GM23338 (cell line): ENCODE measurements at regions not wholly inside any gene's neighbourhood (a gene's known extent, or its start where the extent isn't known, plus 50 kb on each side); places are given as distances from the start of the nearest gene placed in this dataset.

ENCODE experiments used
- ATAC-seq: fragments of 200-7000 bp; cut with Tn5 transposase; 3 replicates; pipeline ENCODE4 v1.9.1; 2020
- DNase-seq: peaks from one replicate; pipeline ENCODE4 v3.0.0-alpha.2; 2015; ENCODE audit warnings: low spot score
- H2AFZ ChIP-seq: fragments of 200-600 bp; sonication (generic); 2 replicates; pipeline ENCODE4 v1.8.0; 2016; ENCODE audit warnings: antibody characterized with exemption, mild to moderate bottlenecking, moderate library complexity
- H3F3A ChIP-seq: fragments of 200-600 bp; sonication (generic); replicated peaks from 2 replicates; pipeline ENCODE4 v1.8.0; 2017; ENCODE audit warnings: antibody characterized with exemption, mixed run types, low read depth
- H3K27ac ChIP-seq: fragments of 200-600 bp; sonication (generic); 2 replicates; pipeline ENCODE4 v1.6.1; 2016; ENCODE audit warnings: low read depth
- H3K27me3 ChIP-seq: fragments of 200-600 bp; sonication (generic); 2 replicates; pipeline ENCODE4 v1.8.0; 2016; ENCODE audit warnings: mild to moderate bottlenecking, mixed run types, moderate library complexity; ENCODE audit not compliant: insufficient read depth
- H3K36me3 ChIP-seq: fragments of 200-600 bp; sonication (generic); 2 replicates; pipeline ENCODE4 v1.8.0; 2016; ENCODE audit warnings: mild to moderate bottlenecking; ENCODE audit not compliant: insufficient read depth
- H3K4me1 ChIP-seq: fragments of 200-600 bp; sonication (generic); 2 replicates; pipeline ENCODE4 v1.8.0; 2016; ENCODE audit warnings: mild to moderate bottlenecking, moderate library complexity; ENCODE audit not compliant: insufficient read depth
- H3K4me2 ChIP-seq: fragments of 200-600 bp; sonication (generic); 2 replicates; pipeline ENCODE4 v1.7.1; 2017; ENCODE audit warnings: mixed run types
- H3K4me3 ChIP-seq: fragments of 200-600 bp; sonication (generic); 2 replicates; pipeline ENCODE4 v1.6.1; 2016; ENCODE audit warnings: mixed run types
- H3K79me2 ChIP-seq: fragments of 200-600 bp; sonication (generic); replicated peaks from 2 replicates; pipeline ENCODE4 v1.8.0; 2017; ENCODE audit warnings: mild to moderate bottlenecking; ENCODE audit not compliant: insufficient read depth
- H3K9me2 ChIP-seq: fragments of 200-600 bp; sonication (generic); 2 replicates; pipeline ENCODE4 v1.8.0; 2017; ENCODE audit not compliant: insufficient read depth
- H4K20me1 ChIP-seq: fragments of 200-600 bp; sonication (generic); replicated peaks from 2 replicates; pipeline ENCODE4 v1.8.0; 2017; ENCODE audit warnings: mild to moderate bottlenecking; ENCODE audit not compliant: insufficient read depth
- H3K27ac Mint-ChIP-seq: 2 replicates; pipeline ENCODE4 v1.8.0; 2020; ENCODE audit warnings: inconsistent platforms, mild to moderate bottlenecking, moderate library complexity, mixed read lengths
- H3K27me3 Mint-ChIP-seq: 3 replicates; pipeline ENCODE4 v1.8.0; 2022; ENCODE audit warnings: low read depth, mild to moderate bottlenecking, moderate library complexity, mixed read lengths, inconsistent platforms; ENCODE audit not compliant: insufficient read depth, poor library complexity
- H3K36me3 Mint-ChIP-seq: 3 replicates; pipeline ENCODE4 v1.8.0; 2021; ENCODE audit warnings: low read depth, mild to moderate bottlenecking, inconsistent platforms, moderate library complexity, mixed read lengths
- H3K4me1 Mint-ChIP-seq: 3 replicates; pipeline ENCODE4 v1.8.0; 2020; ENCODE audit warnings: mild to moderate bottlenecking, inconsistent platforms, mixed read lengths
- H3K4me3 Mint-ChIP-seq: 3 replicates; pipeline ENCODE4 v1.8.0; 2021; ENCODE audit warnings: moderate library complexity, mild to moderate bottlenecking, inconsistent platforms, mixed read lengths
- H3K9me3 Mint-ChIP-seq: 3 replicates; pipeline ENCODE4 v1.8.0; 2020; ENCODE audit warnings: moderate library complexity, mild to moderate bottlenecking, inconsistent platforms, mixed read lengths
- CREB1 ChIP-seq: fragments of 250-450 bp; sonication (Bioruptor Pico); IDR thresholded peaks from 2 replicates; pipeline ENCODE4 v1.5.0; 2020; ENCODE audit warnings: low read depth, mild to moderate bottlenecking, moderate library complexity
- CTCF ChIP-seq, 2 experiments: fragments of 200-600 bp in 1 of 2; sonication (generic) in 1 of 2; conservative IDR thresholded peaks; 2 replicates each; pipeline versions ENCODE4 v1.5.1 to v1.6.1; 2016 to 2017; ENCODE audit warnings: antibody characterized with exemption in 2 of 2, low read depth in 2 of 2, mild to moderate bottlenecking in 2 of 2, moderate library complexity in 1 of 2
- ETS1 ChIP-seq: IDR thresholded peaks from 2 replicates; pipeline ENCODE4 v1.6.1; 2016; ENCODE audit warnings: antibody characterized with exemption
- EZH2 ChIP-seq: fragments of 200-600 bp; sonication (generic); IDR thresholded peaks from one replicate; pipeline ENCODE4 v1.8.0; 2017; ENCODE audit warnings: antibody characterized with exemption, mild to moderate bottlenecking, low read depth; ENCODE audit not compliant: unreplicated experiment
- EZH2phosphoT487 ChIP-seq: fragments of 200-600 bp; sonication (generic); IDR thresholded peaks from one replicate; pipeline ENCODE4 v1.8.1; 2018; ENCODE audit warnings: antibody characterized with exemption; ENCODE audit not compliant: unreplicated experiment
- JUNB ChIP-seq: IDR thresholded peaks from one replicate; pipeline ENCODE4 v1.6.1; 2016; ENCODE audit warnings: antibody characterized with exemption; ENCODE audit not compliant: unreplicated experiment
- NANOG ChIP-seq: IDR thresholded peaks from 2 replicates; pipeline ENCODE4 v1.6.1; 2016; ENCODE audit warnings: antibody characterized with exemption, borderline replicate concordance
- POLR2AphosphoS5 ChIP-seq: IDR thresholded peaks from 2 replicates; pipeline ENCODE4 v1.6.1; 2016; ENCODE audit warnings: antibody characterized with exemption, low read depth
- REST ChIP-seq: IDR thresholded peaks from one replicate; pipeline ENCODE4 v1.6.1; 2018; ENCODE audit warnings: antibody characterized with exemption; ENCODE audit not compliant: unreplicated experiment
- STAT1 ChIP-seq: IDR thresholded peaks from one replicate; pipeline ENCODE4 v1.6.1; 2016; ENCODE audit warnings: antibody characterized with exemption; ENCODE audit not compliant: unreplicated experiment
- ZNF114 ChIP-seq: fragments of 250-450 bp; sonication (Bioruptor Pico); IDR thresholded peaks from 2 replicates; pipeline ENCODE4 v1.5.0; 2020; ENCODE audit warnings: mild to moderate bottlenecking, moderate library complexity
- ZNF331 ChIP-seq: fragments of 250-450 bp; sonication (Bioruptor Pico); IDR thresholded peaks from 2 replicates; pipeline ENCODE4 v1.5.0; 2020; ENCODE audit warnings: low read depth, mild to moderate bottlenecking, moderate library complexity
- ZNF462 ChIP-seq: fragments of 250-450 bp; sonication (Bioruptor Pico); IDR thresholded peaks from 2 replicates; pipeline ENCODE4 v1.5.0; 2020; ENCODE audit warnings: mild to moderate bottlenecking, moderate library complexity

- Histone ChIP-seq H3K36me3 (no peaks in the 10 kb centered on the region), H3F3A (no peaks in the 10 kb centered on the region), H3K4me1 (no peaks in the 10 kb centered on the region), H3K4me2 (no peak overlapping the region), H3K27me3 (no peaks in the 10 kb centered on the region), H3K27ac (no peak overlapping the region), H4K20me1 (no peaks in the 10 kb centered on the region), H3K4me3 (no peak overlapping the region), H2AFZ (no peak overlapping the region), H3K79me2 (no peaks in the 10 kb centered on the region), H3K9me2 (peaks cover 4% of the 10 kb centered on the region; the same call in 1 of the 2 replicates)
- H3K4me3 Mint-ChIP-seq: no peak overlapping the region
- no peaks in the 10 kb centered on the region for H3K27me3 Mint-ChIP-seq
- no peaks in the 10 kb centered on the region for H3K36me3 Mint-ChIP-seq
- H3K9me3 Mint-ChIP-seq: no peaks in the 10 kb centered on the region; the same call in 2 of the 3 replicates
- H3K4me1 Mint-ChIP-seq: no peaks in the 10 kb centered on the region
- no peak for DNase-seq
- no peak for TF ChIP-seq CREB1
- no peak for TF ChIP-seq JUNB
- no peak for TF ChIP-seq ZNF462 (CRISPR knock-in tag)
- no peak for TF ChIP-seq CTCF (conservative IDR thresholded peaks at IDR 0.05; ENCODE audit: low read depth in 2 of 2)
- no peak for TF ChIP-seq EZH2
- TF ChIP-seq NANOG: no peak
- TF ChIP-seq POLR2AphosphoS5: no peak
- no peak for TF ChIP-seq REST
- TF ChIP-seq EZH2phosphoT487: no peak
- no peak for TF ChIP-seq STAT1
- no peak for TF ChIP-seq ETS1
- TF ChIP-seq ZNF114 (CRISPR knock-in tag): no peak
- TF ChIP-seq ZNF331 (CRISPR knock-in tag): no peak
- H3K27ac Mint-ChIP-seq: no peak overlapping the region
- no peak for ATAC-seq
These were observed 282.7 kb downstream of the PTTG2 start for GRCh38 chr4:38242822-38243387.
